ENCODE measurements at regions not wholly inside any gene's neighbourhood (a gene's known extent, or its start where the extent isn't known, plus 50 kb on each side); places are given as distances from the start of the nearest gene placed in this dataset.

DNA sequence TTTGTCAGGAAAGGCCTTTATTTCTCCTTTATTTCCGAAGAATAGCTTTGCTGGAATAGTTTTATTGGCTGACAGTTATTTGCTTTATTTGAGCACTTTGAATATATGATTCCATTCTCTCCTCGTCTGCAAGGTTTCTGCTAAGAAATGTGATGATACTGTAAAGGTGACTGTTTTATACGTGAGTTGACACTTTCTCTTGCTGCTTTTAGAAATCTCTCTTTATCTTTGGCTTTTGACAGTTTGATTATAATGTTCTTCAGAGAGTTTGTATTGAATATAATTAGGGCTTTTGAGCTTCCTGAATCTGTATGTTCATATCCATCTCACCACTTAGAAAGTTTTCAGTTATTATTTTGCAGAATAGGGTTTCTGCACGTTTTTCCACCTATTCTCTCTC lies 1003.7 kb upstream of the SLIT2 start:
- no peak for TF ChIP-seq POLR2A (IDR thresholded peaks at IDR 0.05; ENCODE audit: low read length)
- no peak for TF ChIP-seq GATA1 (IDR thresholded peaks at IDR 0.05; ENCODE audit: low read depth, low read length)

Data from erythroblast (primary cell).